WTC11 (cell line): ENCODE measurements at regions not wholly inside any gene's neighbourhood (a gene's known extent, or its start where the extent isn't known, plus 50 kb on each side); places are given as distances from the start of the nearest gene placed in this dataset.

ENCODE experiments used
- ATAC-seq: fragments of 200-7000 bp; cut with Tn5 transposase; 2 replicates; pipeline ENCODE4 v1.10.0; 2021; ENCODE audit warnings: mild to moderate bottlenecking, moderate library complexity
- CTCF ChIA-PET: fragments of 300-600 bp; sonication (Branson Sonifier 250); formaldehyde crosslinking; loops from one replicate; lab custom pipeline; 2021; ENCODE audit warnings: antibody characterized with exemption; lab: Charles Lee
- POLR2A ChIA-PET: fragments of 350-600 bp; sonication (Branson Sonifier 250); formaldehyde crosslinking; loops from one replicate; lab custom pipeline; 2021; ENCODE audit warnings: antibody characterized with exemption; lab: Charles Lee
- DNase-seq: peaks from one replicate; pipeline ENCODE4 v3.0.0; 2021; ENCODE audit warnings: low spot score
- H3K27ac Mint-ChIP-seq: 2 replicates; pipeline ENCODE4 v1.8.0; 2021; ENCODE audit warnings: mixed read lengths
- H3K27me3 Mint-ChIP-seq: 2 replicates; pipeline ENCODE4 v1.8.0; 2021; ENCODE audit warnings: low read depth, mild to moderate bottlenecking, moderate library complexity, mixed read lengths
- H3K36me3 Mint-ChIP-seq: 2 replicates; pipeline ENCODE4 v1.8.0; 2021; ENCODE audit warnings: mixed read lengths
- H3K4me1 Mint-ChIP-seq: 2 replicates; pipeline ENCODE4 v1.8.0; 2022; ENCODE audit warnings: mixed read lengths
- H3K4me3 Mint-ChIP-seq: 2 replicates; pipeline ENCODE4 v1.8.0; 2021; ENCODE audit warnings: mild to moderate bottlenecking, moderate library complexity, mixed read lengths
- H3K9me3 Mint-ChIP-seq: 2 replicates; pipeline ENCODE4 v1.8.0; 2021; ENCODE audit warnings: mixed read lengths
- ATF6 ChIP-seq: sonication (generic); formaldehyde crosslinking; IDR thresholded peaks from 2 replicates; pipeline ENCODE4 v1.8.1; 2023; ENCODE audit warnings: mild to moderate bottlenecking, missing genetic modification reagents
- CBFB ChIP-seq: sonication (generic); formaldehyde crosslinking; IDR thresholded peaks from 2 replicates; pipeline ENCODE4 v1.8.1; 2022; ENCODE audit warnings: mild to moderate bottlenecking, low read depth, missing genetic modification reagents
- E2F4 ChIP-seq: sonication (generic); formaldehyde crosslinking; IDR thresholded peaks from 2 replicates; pipeline ENCODE4 v1.8.1; 2022; ENCODE audit warnings: low read depth, mild to moderate bottlenecking, moderate library complexity, missing genetic modification reagents, borderline replicate concordance
- ELF4 ChIP-seq: sonication (generic); formaldehyde crosslinking; IDR thresholded peaks from 2 replicates; pipeline ENCODE4 v1.8.1; 2022; ENCODE audit warnings: low read depth, mild to moderate bottlenecking, moderate library complexity, missing genetic modification reagents
- EMX1 ChIP-seq: fragments of 250-450 bp; sonication (Bioruptor Pico); IDR thresholded peaks from 2 replicates; pipeline ENCODE4 v1.8.0; 2021; ENCODE audit warnings: mild to moderate bottlenecking
- ESRRA ChIP-seq: sonication (generic); formaldehyde crosslinking; IDR thresholded peaks from 2 replicates; pipeline ENCODE4 v1.8.1; 2022; ENCODE audit warnings: mild to moderate bottlenecking, missing genetic modification reagents, borderline replicate concordance
- IRF1 ChIP-seq: sonication (generic); formaldehyde crosslinking; IDR thresholded peaks from 2 replicates; pipeline ENCODE4 v1.8.0; 2023; ENCODE audit warnings: missing genetic modification reagents
- KAT7 ChIP-seq: sonication (generic); formaldehyde crosslinking; IDR thresholded peaks from 2 replicates; pipeline ENCODE4 v1.8.1; 2023; ENCODE audit warnings: missing genetic modification reagents, mild to moderate bottlenecking, borderline replicate concordance
- MXD4 ChIP-seq: fragments of 250-450 bp; sonication (Bioruptor Pico); IDR thresholded peaks from 2 replicates; pipeline ENCODE4 v1.8.0; 2021; ENCODE audit warnings: mild to moderate bottlenecking, moderate library complexity, borderline replicate concordance
- NFATC4 ChIP-seq: fragments of 250-450 bp; sonication (Bioruptor Pico); IDR thresholded peaks from 2 replicates; pipeline ENCODE4 v1.9.0; 2021; ENCODE audit warnings: mild to moderate bottlenecking
- NFE2L1 ChIP-seq: sonication (generic); formaldehyde crosslinking; IDR thresholded peaks from 2 replicates; pipeline ENCODE4 v1.8.1; 2023; ENCODE audit warnings: missing genetic modification reagents
- NR2C2 ChIP-seq: sonication (generic); formaldehyde crosslinking; IDR thresholded peaks from 2 replicates; pipeline ENCODE4 v1.8.0; 2022; ENCODE audit warnings: mild to moderate bottlenecking, missing genetic modification reagents
- RELA ChIP-seq: sonication (generic); formaldehyde crosslinking; IDR thresholded peaks from 2 replicates; pipeline ENCODE4 v1.8.1; 2022; ENCODE audit warnings: missing genetic modification reagents, mild to moderate bottlenecking, borderline replicate concordance
- TCF7 ChIP-seq: sonication (generic); formaldehyde crosslinking; IDR thresholded peaks from 2 replicates; pipeline ENCODE4 v1.8.0; 2022; ENCODE audit warnings: mild to moderate bottlenecking, low read depth, missing genetic modification reagents, moderate library complexity
- ZNF138 ChIP-seq: sonication (generic); formaldehyde crosslinking; conservative IDR thresholded peaks from 2 replicates; pipeline ENCODE4 v1.8.1; 2022; ENCODE audit warnings: mild to moderate bottlenecking, moderate library complexity, missing genetic modification reagents
- ZNF281 ChIP-seq: sonication (generic); formaldehyde crosslinking; IDR thresholded peaks from 2 replicates; pipeline ENCODE4 v1.8.0; 2023; ENCODE audit warnings: mild to moderate bottlenecking, missing genetic modification reagents
- TF ChIP-seq, protein P1 (sequence below): fragments of 250-450 bp; sonication (Bioruptor Pico); IDR thresholded peaks from 2 replicates; pipeline ENCODE4 v1.8.0; 2021; ENCODE audit warnings: mild to moderate bottlenecking
- TF ChIP-seq, protein P2 (sequence below): sonication (generic); formaldehyde crosslinking; conservative IDR thresholded peaks from 2 replicates; pipeline ENCODE4 v1.8.1; 2023; ENCODE audit warnings: mild to moderate bottlenecking, low read depth, missing genetic modification reagents, moderate library complexity
- TF ChIP-seq, protein P3 (sequence below): fragments of 200-600 bp; IDR thresholded peaks from 2 replicates; pipeline ENCODE4 v1.8.0; 2022; ENCODE audit warnings: antibody characterized with exemption
- TF ChIP-seq, protein P4 (sequence below): sonication (generic); formaldehyde crosslinking; IDR thresholded peaks from 2 replicates; pipeline ENCODE4 v1.8.1; 2023; ENCODE audit warnings: mild to moderate bottlenecking, moderate library complexity, missing genetic modification reagents

DNA sequence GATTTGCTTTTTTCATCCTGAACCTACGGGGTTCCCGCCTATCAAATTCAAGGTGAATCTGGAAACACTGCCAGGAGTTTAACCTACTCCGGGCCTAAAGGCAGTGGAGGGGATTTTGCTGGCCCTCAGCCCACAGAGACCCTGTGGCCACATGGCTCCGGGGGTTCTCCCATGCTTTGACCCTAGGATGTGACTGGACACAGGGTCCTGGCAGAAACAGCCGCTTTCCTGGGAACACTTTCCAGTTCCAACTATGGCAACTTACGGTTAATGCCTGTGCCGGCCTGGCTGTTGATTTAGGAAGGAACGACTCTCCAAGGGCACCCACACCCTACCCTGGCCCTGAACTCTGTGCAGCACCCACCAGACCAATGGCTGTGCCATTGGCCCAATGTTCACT lies 141.7 kb upstream of the RPS6KA2 start:
- TF ChIP-seq ELF4 (CRISPR knock-in tag) (no peak), ZNF138 (CRISPR knock-in tag) (no peak), TCF7 (no peak), NR2C2 (CRISPR knock-in tag) (no peak), RELA (CRISPR knock-in tag) (no peak), ESRRA (CRISPR knock-in tag) (no peak), CBFB (CRISPR knock-in tag) (no peak), EMX1 (CRISPR knock-in tag) (no peak), E2F4 (no peak), MXD4 (CRISPR knock-in tag) (no peak)
- TF ChIP-seq, protein P1, sequence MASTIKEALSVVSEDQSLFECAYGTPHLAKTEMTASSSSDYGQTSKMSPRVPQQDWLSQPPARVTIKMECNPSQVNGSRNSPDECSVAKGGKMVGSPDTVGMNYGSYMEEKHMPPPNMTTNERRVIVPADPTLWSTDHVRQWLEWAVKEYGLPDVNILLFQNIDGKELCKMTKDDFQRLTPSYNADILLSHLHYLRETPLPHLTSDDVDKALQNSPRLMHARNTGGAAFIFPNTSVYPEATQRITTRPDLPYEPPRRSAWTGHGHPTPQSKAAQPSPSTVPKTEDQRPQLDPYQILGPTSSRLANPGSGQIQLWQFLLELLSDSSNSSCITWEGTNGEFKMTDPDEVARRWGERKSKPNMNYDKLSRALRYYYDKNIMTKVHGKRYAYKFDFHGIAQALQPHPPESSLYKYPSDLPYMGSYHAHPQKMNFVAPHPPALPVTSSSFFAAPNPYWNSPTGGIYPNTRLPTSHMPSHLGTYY (CRISPR knock-in tag), result no peak
- TF ChIP-seq, protein P2, sequence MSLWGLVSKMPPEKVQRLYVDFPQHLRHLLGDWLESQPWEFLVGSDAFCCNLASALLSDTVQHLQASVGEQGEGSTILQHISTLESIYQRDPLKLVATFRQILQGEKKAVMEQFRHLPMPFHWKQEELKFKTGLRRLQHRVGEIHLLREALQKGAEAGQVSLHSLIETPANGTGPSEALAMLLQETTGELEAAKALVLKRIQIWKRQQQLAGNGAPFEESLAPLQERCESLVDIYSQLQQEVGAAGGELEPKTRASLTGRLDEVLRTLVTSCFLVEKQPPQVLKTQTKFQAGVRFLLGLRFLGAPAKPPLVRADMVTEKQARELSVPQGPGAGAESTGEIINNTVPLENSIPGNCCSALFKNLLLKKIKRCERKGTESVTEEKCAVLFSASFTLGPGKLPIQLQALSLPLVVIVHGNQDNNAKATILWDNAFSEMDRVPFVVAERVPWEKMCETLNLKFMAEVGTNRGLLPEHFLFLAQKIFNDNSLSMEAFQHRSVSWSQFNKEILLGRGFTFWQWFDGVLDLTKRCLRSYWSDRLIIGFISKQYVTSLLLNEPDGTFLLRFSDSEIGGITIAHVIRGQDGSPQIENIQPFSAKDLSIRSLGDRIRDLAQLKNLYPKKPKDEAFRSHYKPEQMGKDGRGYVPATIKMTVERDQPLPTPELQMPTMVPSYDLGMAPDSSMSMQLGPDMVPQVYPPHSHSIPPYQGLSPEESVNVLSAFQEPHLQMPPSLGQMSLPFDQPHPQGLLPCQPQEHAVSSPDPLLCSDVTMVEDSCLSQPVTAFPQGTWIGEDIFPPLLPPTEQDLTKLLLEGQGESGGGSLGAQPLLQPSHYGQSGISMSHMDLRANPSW (CRISPR knock-in tag), result no peak
- TF ChIP-seq, protein P3, sequence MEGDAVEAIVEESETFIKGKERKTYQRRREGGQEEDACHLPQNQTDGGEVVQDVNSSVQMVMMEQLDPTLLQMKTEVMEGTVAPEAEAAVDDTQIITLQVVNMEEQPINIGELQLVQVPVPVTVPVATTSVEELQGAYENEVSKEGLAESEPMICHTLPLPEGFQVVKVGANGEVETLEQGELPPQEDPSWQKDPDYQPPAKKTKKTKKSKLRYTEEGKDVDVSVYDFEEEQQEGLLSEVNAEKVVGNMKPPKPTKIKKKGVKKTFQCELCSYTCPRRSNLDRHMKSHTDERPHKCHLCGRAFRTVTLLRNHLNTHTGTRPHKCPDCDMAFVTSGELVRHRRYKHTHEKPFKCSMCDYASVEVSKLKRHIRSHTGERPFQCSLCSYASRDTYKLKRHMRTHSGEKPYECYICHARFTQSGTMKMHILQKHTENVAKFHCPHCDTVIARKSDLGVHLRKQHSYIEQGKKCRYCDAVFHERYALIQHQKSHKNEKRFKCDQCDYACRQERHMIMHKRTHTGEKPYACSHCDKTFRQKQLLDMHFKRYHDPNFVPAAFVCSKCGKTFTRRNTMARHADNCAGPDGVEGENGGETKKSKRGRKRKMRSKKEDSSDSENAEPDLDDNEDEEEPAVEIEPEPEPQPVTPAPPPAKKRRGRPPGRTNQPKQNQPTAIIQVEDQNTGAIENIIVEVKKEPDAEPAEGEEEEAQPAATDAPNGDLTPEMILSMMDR, result no peak
- TF ChIP-seq, protein P4, sequence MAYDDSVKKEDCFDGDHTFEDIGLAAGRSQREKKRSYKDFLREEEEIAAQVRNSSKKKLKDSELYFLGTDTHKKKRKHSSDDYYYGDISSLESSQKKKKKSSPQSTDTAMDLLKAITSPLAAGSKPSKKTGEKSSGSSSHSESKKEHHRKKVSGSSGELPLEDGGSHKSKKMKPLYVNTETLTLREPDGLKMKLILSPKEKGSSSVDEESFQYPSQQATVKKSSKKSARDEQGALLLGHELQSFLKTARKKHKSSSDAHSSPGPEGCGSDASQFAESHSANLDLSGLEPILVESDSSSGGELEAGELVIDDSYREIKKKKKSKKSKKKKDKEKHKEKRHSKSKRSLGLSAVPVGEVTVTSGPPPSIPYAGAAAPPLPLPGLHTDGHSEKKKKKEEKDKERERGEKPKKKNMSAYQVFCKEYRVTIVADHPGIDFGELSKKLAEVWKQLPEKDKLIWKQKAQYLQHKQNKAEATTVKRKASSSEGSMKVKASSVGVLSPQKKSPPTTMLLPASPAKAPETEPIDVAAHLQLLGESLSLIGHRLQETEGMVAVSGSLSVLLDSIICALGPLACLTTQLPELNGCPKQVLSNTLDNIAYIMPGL (CRISPR knock-in tag), result no peak
- ATAC-seq, result no peak
- H3K4me3 Mint-ChIP-seq, result no peak overlapping the region
- H3K27ac Mint-ChIP-seq, result no peak overlapping the region
- ChIA-PET POLR2A (no interaction called here), CTCF (interaction anchor here (1.2 to 2.9 kb wide), 2 partner anchors 24 to 56 kb away, joined by 3 to 13 read pairs; no protein-coding TSS in a partner anchor)
- H3K36me3 Mint-ChIP-seq, result no peaks in the 10 kb centered on the region
- H3K4me1 Mint-ChIP-seq, result peaks cover 37% of the 10 kb centered on the region
- no peak for DNase-seq
- no peaks in the 10 kb centered on the region for H3K9me3 Mint-ChIP-seq
- peaks cover 3% of the 10 kb centered on the region; the same call in 1 of the 2 replicates for H3K27me3 Mint-ChIP-seq

DNA sequence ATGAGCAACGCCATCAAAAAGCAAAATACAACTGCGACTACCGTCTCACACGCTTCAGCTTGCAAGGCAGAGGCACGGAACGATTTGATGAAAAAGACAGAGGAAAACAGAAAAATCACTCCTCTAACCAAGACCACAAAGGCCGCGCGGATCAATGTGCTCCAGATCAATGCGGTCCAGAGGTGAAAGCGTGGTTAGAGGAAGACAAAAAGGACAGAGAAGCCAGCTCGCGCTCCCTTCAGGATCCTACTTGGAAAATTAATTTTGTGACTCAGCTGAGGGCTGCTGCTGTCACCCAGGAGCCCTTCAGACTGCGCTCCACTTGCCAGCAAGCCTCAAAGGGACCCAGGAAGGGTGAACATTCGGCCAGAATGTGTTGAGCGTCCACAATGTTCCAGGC lies 140.2 kb upstream of the RPS6KA2 start:
- peak overlapping the region; percentile 63; the same call in 1 of the 2 replicates for H3K27ac Mint-ChIP-seq
- no peaks in the 10 kb centered on the region for H3K9me3 Mint-ChIP-seq
- peaks cover 3% of the 10 kb centered on the region; the same call in 1 of the 2 replicates for H3K27me3 Mint-ChIP-seq
- no peaks in the 10 kb centered on the region for H3K36me3 Mint-ChIP-seq
- ChIA-PET POLR2A (interaction anchor here (0.5 kb wide), 1 partner anchor 298 kb away, joined by 3 read pairs; no protein-coding TSS in a partner anchor), CTCF (interaction anchor here (0.7 to 3.1 kb wide), 6 partner anchors 8 to 729 kb away, joined by 3 to 28 read pairs (median 4); no protein-coding TSS in a partner anchor)
- peaks cover 34% of the 10 kb centered on the region for H3K4me1 Mint-ChIP-seq
- no peak overlapping the region for H3K4me3 Mint-ChIP-seq
- DNase-seq, result no peak
- no peak for ATAC-seq
- no peak for TF ChIP-seq NFE2L1 (CRISPR knock-in tag)
- TF ChIP-seq ATF6 (CRISPR knock-in tag), result no peak
- TF ChIP-seq IRF1 (CRISPR knock-in tag), result no peak
- TF ChIP-seq NFATC4 (CRISPR knock-in tag), result no peak
- no peak for TF ChIP-seq KAT7 (CRISPR knock-in tag)
- TF ChIP-seq ZNF281 (CRISPR knock-in tag), result no peak
